Neutrophil (primary cell): ENCODE measurements at regions not wholly inside any gene's neighbourhood (a gene's known extent, or its start where the extent isn't known, plus 50 kb on each side); places are given as distances from the start of the nearest gene placed in this dataset.

Source experiments
- H3K27ac ChIP-seq: fragments of 200-600 bp; sonication (generic); 2 replicates; pipeline ENCODE4 v1.5.1; 2016; ENCODE audit warnings: mild to moderate bottlenecking, moderate library complexity
- H3K27me3 ChIP-seq: fragments of 200-600 bp; sonication (generic); 2 replicates; pipeline ENCODE4 v1.6.0; 2016; ENCODE audit warnings: mild to moderate bottlenecking
- H3K36me3 ChIP-seq: fragments of 200-600 bp; sonication (generic); 2 replicates; pipeline ENCODE4 v1.5.1; 2017
- H3K4me1 ChIP-seq, 2 experiments: fragments of 200-600 bp in 1 of 2; sonication (generic) in 1 of 2; 1 replicate in 1 of 2; 2 replicates in 1 of 2; pipeline versions ENCODE4 v1.5.1 to v1.6.1; 2013 to 2016; ENCODE audit warnings: low read depth in 1 of 2, low read length in 1 of 2, mild to moderate bottlenecking in 1 of 2, moderate library complexity in 1 of 2; ENCODE audit not compliant: control insufficient read depth in 1 of 2, insufficient read depth in 1 of 2
- H3K4me3 ChIP-seq, 2 experiments: fragments of 200-600 bp in 1 of 2; sonication (generic) in 1 of 2; 1 replicate in 1 of 2; 2 replicates in 1 of 2; pipeline ENCODE4 v1.5.1; 2013 to 2016; ENCODE audit warnings: low read depth in 1 of 2, low read length in 1 of 2, mild to moderate bottlenecking in 1 of 2, moderate library complexity in 1 of 2
- H3K9me3 ChIP-seq: fragments of 200-600 bp; sonication (generic); 2 replicates; pipeline ENCODE4 v1.5.1; 2016
- TF ChIP-seq, protein P1 (sequence below): fragments of 200-600 bp; sonication (generic); IDR thresholded peaks from 2 replicates; pipeline ENCODE4 v1.5.1; 2016; ENCODE audit warnings: antibody characterized with exemption

DNA sequence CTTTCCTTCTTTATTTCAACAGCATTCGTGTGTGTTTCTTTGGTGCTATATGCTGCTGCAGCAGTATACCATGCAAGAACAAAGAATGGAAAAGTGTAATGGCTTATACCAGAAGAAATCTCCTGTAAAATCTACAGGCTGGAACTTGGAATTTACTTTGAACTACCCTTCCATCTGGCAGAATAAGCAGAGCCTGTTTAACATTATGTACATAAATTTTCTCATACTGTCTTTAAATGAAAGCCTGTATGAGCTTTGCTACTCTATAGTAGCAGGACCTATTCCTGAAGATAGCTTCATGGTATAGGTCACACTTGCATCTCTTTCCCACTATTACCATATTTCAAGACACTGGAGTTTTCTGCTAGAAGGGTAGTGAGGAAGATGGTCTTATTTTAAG lies 522.1 kb upstream of the GHITM start:
- Histone ChIP-seq H3K9me3 (no peaks in the 10 kb centered on the region), H3K27me3 (no peaks in the 10 kb centered on the region), H3K27ac (no peak overlapping the region), H3K4me3 (no peak overlapping the region), H3K36me3 (no peaks in the 10 kb centered on the region), H3K4me1 (no peaks in the 10 kb centered on the region)
- TF ChIP-seq, protein P1, sequence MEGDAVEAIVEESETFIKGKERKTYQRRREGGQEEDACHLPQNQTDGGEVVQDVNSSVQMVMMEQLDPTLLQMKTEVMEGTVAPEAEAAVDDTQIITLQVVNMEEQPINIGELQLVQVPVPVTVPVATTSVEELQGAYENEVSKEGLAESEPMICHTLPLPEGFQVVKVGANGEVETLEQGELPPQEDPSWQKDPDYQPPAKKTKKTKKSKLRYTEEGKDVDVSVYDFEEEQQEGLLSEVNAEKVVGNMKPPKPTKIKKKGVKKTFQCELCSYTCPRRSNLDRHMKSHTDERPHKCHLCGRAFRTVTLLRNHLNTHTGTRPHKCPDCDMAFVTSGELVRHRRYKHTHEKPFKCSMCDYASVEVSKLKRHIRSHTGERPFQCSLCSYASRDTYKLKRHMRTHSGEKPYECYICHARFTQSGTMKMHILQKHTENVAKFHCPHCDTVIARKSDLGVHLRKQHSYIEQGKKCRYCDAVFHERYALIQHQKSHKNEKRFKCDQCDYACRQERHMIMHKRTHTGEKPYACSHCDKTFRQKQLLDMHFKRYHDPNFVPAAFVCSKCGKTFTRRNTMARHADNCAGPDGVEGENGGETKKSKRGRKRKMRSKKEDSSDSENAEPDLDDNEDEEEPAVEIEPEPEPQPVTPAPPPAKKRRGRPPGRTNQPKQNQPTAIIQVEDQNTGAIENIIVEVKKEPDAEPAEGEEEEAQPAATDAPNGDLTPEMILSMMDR = no peak

DNA sequence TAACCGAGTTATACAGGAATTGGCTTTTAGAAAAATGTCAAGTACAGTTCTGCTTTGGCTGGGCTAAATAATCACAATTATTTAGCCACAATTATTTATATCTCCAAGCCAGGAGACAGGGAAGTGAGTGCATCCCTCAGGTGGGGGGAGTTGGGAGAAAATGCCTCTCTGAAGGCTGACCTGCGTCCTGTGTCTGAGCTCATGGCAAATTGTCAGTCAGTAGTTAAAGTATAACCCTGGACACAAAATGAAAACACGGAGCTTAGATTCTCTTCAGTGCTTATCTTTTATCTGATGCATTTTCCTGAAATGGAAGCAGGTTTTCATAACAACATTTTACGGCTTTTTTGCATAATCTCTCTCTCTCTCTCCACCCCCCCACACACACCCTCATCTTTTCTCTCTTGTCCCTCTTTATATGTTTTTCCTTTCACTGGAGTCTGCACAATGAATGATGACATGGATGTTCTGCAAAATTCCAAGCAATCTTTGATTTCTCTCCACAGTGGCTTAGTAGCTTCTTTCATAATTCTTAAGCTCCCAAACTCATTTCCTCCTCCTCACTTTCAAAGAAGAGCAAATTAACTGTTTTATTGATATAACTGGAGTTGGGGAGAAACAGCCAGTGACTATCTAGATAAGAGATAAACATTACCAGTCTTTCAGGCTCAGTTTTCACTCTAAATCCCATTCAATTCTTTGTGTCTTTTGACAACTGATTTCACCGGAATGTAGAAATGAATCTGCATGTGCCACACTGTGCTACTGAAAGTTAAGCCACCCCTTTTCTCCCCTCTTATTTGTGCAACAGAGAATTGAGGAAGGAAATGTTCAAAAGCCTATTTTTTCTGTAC lies 521.4 kb upstream of the GHITM start:
- Histone ChIP-seq H3K4me1 (no peaks in the 10 kb centered on the region), H3K9me3 (no peaks in the 10 kb centered on the region), H3K27ac (no peak overlapping the region), H3K27me3 (no peaks in the 10 kb centered on the region), H3K36me3 (no peaks in the 10 kb centered on the region), H3K4me3 (no peak overlapping the region)
- TF ChIP-seq, protein P1 = no peak

DNA sequence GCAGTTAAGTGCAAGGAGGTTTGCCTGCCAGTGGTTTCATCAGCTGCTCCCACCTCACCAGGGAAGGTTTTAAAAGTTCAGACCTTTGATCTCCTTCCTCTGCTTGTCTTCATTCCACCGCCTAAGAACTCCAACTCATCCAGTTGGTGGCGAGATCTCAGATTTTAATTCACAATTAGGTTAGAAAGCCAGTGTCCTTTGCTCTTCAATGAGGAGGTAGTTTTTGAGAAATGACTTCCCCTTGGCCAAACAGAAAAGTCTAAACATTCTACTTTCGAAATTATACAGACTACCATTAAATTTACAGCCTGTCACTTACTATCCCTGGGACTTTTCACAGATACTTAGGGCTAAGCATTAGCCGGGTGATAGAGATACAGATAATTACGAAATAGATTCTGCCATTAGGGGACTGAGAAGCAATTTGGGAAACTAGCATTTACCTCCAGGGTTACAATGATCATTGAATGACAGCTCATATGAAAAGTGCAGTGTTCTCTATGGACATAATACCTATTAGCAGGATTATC lies 513.4 kb upstream of the GHITM start:
- TF ChIP-seq, protein P1 = no peak
- no peaks in the 10 kb centered on the region for H3K4me1 ChIP-seq

GRCh38 chr10:83632701-83633100 lies 506.6 kb upstream of the GHITM start:
- H3K9me3 ChIP-seq = no peaks in the 10 kb centered on the region
- no peaks in the 10 kb centered on the region for H3K36me3 ChIP-seq
- no peaks in the 10 kb centered on the region for H3K4me1 ChIP-seq
- TF ChIP-seq, protein P1 = no peak
- no peaks in the 10 kb centered on the region for H3K27me3 ChIP-seq
- H3K27ac ChIP-seq = no peak overlapping the region
- no peak overlapping the region for H3K4me3 ChIP-seq

More for the DNA sequence above, 513.4 kb upstream of the GHITM start:
- Histone ChIP-seq H3K27me3 (no peaks in the 10 kb centered on the region), H3K27ac (no peak overlapping the region), H3K4me3 (no peak overlapping the region), H3K9me3 (no peaks in the 10 kb centered on the region), H3K36me3 (no peaks in the 10 kb centered on the region)

GRCh38 chr10:83633547-83633946 lies 505.8 kb upstream of the GHITM start:
- H3K4me1 ChIP-seq = no peaks in the 10 kb centered on the region

More at GRCh38 chr10:83633547-83633946, 505.8 kb upstream of the GHITM start:
- no peak overlapping the region for H3K4me3 ChIP-seq
- TF ChIP-seq, protein P1 = no peak
- H3K36me3 ChIP-seq = no peaks in the 10 kb centered on the region
- H3K9me3 ChIP-seq = no peaks in the 10 kb centered on the region
- H3K27me3 ChIP-seq = no peaks in the 10 kb centered on the region
- H3K27ac ChIP-seq = no peak overlapping the region
